ENCODE measurements at regions not wholly inside any gene's neighbourhood (a gene's known extent, or its start where the extent isn't known, plus 50 kb on each side); places are given as distances from the start of the nearest gene placed in this dataset.

- TF ChIP-seq MYC (IDR thresholded peaks at IDR 0.05; ENCODE audit: low read depth, low read length) (no peak), CTCF (IDR thresholded peaks at IDR 0.05; ENCODE audit: extremely low read depth in 1 of 2, insufficient read depth in 1 of 2, low read depth in 1 of 2, low read length in 2 of 2) (no peak), EZH2 (IDR thresholded peaks at IDR 0.05; ENCODE audit: borderline replicate concordance, low read depth, low read length, severe bottlenecking) (no peak), POLR2AphosphoS5 (IDR thresholded peaks at IDR 0.05; ENCODE audit: insufficient read depth, low read depth, low read length) (no peak)
These were observed 143.6 kb upstream of the CCNG1 start for GRCh38 chr5:163293836-163294235.

Data from endothelial cell of umbilical vein (primary cell).